Mucosa of descending colon (tissue), 3 donors: ENCODE measurements at regions not wholly inside any gene's neighbourhood (a gene's known extent, or its start where the extent isn't known, plus 50 kb on each side); places are given as distances from the start of the nearest gene placed in this dataset.
"Not testable (repeated sequence)": the region's sequence is repeated elsewhere in the genome, so short reads cannot be mapped to it uniquely, and the experiment has no call there.

Source experiments
- ATAC-seq: fragments of 200-7000 bp; cut with Tn5 transposase; one replicate; pipeline ENCODE4 v1.9.1; 2020; ENCODE audit warnings: mild to moderate bottlenecking, moderate library complexity
- DNase-seq, 3 donors: peaks; one replicate each; pipeline ENCODE4 v3.0.0-alpha.2; 2020
- H3K36me3 ChIP-seq: fragments of 200-600 bp; one replicate; pipeline ENCODE4 v1.8.0; 2021; ENCODE audit warnings: low read depth, mild to moderate bottlenecking
- H3K4me1 ChIP-seq: fragments of 200-600 bp; one replicate; pipeline ENCODE4 v1.8.0; 2021; ENCODE audit warnings: low read depth, mild to moderate bottlenecking
- H3K4me3 ChIP-seq: fragments of 200-600 bp; one replicate; pipeline ENCODE4 v1.8.0; 2021; ENCODE audit warnings: mild to moderate bottlenecking
- H3K9me3 ChIP-seq: fragments of 200-600 bp; one replicate; pipeline ENCODE4 v1.8.0; 2021; ENCODE audit warnings: mild to moderate bottlenecking
- intact Hi-C, 2 donors: fragments of 100-400 bp; cut with DNase I in 1 of 2; cut with micrococcal nuclease in 1 of 2; formaldehyde crosslinking; loops; one replicate each; pipeline versions ENCODE4 v1.11.0 to v1.11.1; 2022; cut with DNase I, micrococcal nuclease
- TF ChIP-seq, protein P1 (sequence below): fragments of 200-600 bp; IDR thresholded peaks from one replicate; pipeline ENCODE4 v1.8.0; 2022; ENCODE audit warnings: antibody characterized with exemption, mild to moderate bottlenecking
- donor health status: DM: no; HTN: no; CAD: no; lungs with moderate emphysema.
- donor health status: DM: no; HTN: no; CAD: no.
- donor health status: DM: no; HTN: yes; CAD: no.

DNA sequence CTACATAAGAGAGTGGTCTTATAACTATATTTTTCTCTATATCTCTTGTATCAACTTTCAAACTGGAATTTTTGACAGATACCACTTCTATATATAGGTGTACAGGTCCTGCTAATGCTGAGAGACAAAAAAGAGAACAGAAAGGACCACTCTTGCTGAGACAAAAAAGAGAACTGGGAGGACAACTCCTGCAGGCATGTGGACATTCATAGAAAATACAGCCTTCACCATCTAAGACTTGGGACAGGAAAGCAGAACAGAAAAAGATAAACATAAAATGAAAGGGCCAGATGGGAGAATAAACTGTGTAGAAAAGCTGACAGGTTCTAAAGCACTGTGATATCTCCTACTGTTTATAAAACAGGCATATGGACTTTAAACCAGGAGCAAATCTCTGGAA is 541.0 kb upstream of the ADGRB3 start:
- DNase-seq, result no peak
- ATAC-seq, result no peak
- Histone ChIP-seq H3K36me3 (no peaks in the 10 kb centered on the region), H3K4me3 (no peak overlapping the region), H3K9me3 (peaks cover 8% of the 10 kb centered on the region), H3K4me1 (no peaks in the 10 kb centered on the region)
- TF ChIP-seq, protein P1, sequence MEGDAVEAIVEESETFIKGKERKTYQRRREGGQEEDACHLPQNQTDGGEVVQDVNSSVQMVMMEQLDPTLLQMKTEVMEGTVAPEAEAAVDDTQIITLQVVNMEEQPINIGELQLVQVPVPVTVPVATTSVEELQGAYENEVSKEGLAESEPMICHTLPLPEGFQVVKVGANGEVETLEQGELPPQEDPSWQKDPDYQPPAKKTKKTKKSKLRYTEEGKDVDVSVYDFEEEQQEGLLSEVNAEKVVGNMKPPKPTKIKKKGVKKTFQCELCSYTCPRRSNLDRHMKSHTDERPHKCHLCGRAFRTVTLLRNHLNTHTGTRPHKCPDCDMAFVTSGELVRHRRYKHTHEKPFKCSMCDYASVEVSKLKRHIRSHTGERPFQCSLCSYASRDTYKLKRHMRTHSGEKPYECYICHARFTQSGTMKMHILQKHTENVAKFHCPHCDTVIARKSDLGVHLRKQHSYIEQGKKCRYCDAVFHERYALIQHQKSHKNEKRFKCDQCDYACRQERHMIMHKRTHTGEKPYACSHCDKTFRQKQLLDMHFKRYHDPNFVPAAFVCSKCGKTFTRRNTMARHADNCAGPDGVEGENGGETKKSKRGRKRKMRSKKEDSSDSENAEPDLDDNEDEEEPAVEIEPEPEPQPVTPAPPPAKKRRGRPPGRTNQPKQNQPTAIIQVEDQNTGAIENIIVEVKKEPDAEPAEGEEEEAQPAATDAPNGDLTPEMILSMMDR, result no peak
- intact Hi-C loops, result no loop called here

- ATAC-seq (no peak), DNase-seq (no peak)
- Histone ChIP-seq H3K4me3 (no peak overlapping the region), H3K36me3 (no peaks in the 10 kb centered on the region), H3K4me1 (no peaks in the 10 kb centered on the region), H3K9me3 (peaks cover 35% of the 10 kb centered on the region)
- intact Hi-C loops, result no loop called here
- TF ChIP-seq, protein P1, result no peak
Observed at GRCh38 chr6:68087399-68088133, 547.5 kb upstream of the ADGRB3 start.

- H3K36me3 ChIP-seq, result no peaks in the 10 kb centered on the region
- no peaks in the 10 kb centered on the region for H3K4me1 ChIP-seq
- TF ChIP-seq, protein P1, result no peak
- no peak for DNase-seq
- H3K9me3 ChIP-seq, result peaks cover 29% of the 10 kb centered on the region
- no peak overlapping the region for H3K4me3 ChIP-seq
- intact Hi-C loops, result no loop called here
- ATAC-seq, result no peak
Observed at GRCh38 chr6:68086199-68086598, 548.9 kb upstream of the ADGRB3 start.

DNA sequence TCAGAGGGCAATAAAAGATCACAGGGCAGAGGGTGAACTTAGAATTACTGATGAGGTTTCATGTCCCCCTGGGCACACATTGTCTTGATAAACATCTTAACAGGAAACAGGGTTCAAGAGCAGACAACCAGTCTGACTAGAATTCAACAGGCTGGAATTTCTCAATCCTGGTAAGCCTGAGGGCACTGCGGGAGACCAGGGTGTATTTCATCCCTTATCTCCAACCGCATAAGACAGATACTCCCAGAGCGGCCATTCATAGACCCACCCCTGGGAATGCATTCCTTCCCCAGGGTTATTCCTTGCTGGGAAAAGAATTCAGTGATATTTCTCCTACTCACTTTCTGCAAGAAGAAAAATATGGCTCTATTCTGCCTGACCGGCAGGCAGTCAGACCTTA is 549.5 kb upstream of the ADGRB3 start:
- H3K36me3 ChIP-seq, intact Hi-C loops, H3K4me3 ChIP-seq, ATAC-seq, H3K4me1 ChIP-seq, DNase-seq: not testable (repeated sequence)
- peaks cover 29% of the 10 kb centered on the region for H3K9me3 ChIP-seq

DNA sequence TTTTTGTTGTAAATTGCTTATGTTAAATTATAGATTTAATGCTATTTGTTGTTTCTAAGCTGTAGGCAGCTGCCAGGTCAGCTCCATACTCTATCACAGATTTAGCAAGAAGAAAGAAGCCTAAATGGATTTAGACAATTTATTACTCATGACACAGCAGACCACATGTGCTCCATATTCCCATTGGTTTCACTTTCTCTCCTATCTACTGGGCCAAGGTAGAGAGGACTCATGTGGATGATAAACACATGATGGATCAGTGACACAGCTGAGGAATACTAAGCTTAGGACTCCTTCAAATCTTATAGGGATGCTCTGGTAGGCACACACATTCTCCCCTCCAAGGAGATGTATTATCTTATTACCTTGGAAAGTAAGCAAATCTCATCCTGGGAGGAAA is 553.0 kb upstream of the ADGRB3 start:
- intact Hi-C loops, result no loop called here
- H3K9me3 ChIP-seq, result peaks cover 20% of the 10 kb centered on the region
- no peaks in the 10 kb centered on the region for H3K36me3 ChIP-seq
- H3K4me3 ChIP-seq, result no peak overlapping the region
- DNase-seq (no peak), ATAC-seq (no peak)
- no peaks in the 10 kb centered on the region for H3K4me1 ChIP-seq
- TF ChIP-seq, protein P1, result no peak

DNA sequence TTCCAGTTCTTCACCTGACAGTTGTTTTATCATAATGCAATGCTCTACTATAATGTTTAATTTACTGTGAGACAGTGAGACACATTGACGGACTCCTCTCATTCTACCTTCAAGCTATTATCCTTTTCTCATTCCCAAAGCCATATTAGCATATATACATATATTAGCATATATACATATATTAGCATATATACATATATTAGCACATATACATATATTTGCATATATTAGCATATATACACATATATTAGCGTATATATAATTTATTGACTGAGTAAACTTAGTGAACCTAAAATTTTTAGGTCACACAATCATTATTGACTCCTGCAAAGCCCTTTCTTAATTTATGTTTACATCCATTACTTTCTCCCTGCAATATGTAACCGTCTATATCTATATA is 555.0 kb upstream of the ADGRB3 start:
- peaks cover 7% of the 10 kb centered on the region for H3K9me3 ChIP-seq
- no peaks in the 10 kb centered on the region for H3K36me3 ChIP-seq
- TF ChIP-seq, protein P1, result no peak
- no peak overlapping the region for H3K4me3 ChIP-seq
- intact Hi-C loops, result no loop called here
- no peaks in the 10 kb centered on the region for H3K4me1 ChIP-seq
- DNase-seq (no peak), ATAC-seq (no peak)
